ENCODE measurements at regions not wholly inside any gene's neighbourhood (a gene's known extent, or its start where the extent isn't known, plus 50 kb on each side); places are given as distances from the start of the nearest gene placed in this dataset.

DNA sequence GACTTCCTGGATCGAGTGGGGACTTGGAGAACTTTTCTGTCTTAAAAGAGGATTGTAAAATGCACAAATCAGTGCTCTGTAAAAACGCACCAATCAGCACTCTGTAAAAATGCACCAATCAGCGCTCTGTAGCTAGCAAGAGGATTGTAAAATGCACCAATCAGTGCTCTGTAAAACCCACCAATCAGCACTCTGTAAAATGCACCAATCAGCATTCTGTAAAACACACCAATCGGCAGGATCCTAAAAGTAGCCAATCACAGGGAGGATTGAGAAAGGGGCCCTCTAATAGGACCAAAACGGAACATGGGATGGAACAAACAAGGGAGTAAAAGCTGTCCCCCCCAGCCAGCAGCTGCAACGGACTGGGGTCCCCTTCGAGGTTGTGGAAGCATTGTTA is 587.4 kb upstream of the ALCAM start:
- TF ChIP-seq, protein P1, sequence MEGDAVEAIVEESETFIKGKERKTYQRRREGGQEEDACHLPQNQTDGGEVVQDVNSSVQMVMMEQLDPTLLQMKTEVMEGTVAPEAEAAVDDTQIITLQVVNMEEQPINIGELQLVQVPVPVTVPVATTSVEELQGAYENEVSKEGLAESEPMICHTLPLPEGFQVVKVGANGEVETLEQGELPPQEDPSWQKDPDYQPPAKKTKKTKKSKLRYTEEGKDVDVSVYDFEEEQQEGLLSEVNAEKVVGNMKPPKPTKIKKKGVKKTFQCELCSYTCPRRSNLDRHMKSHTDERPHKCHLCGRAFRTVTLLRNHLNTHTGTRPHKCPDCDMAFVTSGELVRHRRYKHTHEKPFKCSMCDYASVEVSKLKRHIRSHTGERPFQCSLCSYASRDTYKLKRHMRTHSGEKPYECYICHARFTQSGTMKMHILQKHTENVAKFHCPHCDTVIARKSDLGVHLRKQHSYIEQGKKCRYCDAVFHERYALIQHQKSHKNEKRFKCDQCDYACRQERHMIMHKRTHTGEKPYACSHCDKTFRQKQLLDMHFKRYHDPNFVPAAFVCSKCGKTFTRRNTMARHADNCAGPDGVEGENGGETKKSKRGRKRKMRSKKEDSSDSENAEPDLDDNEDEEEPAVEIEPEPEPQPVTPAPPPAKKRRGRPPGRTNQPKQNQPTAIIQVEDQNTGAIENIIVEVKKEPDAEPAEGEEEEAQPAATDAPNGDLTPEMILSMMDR (IDR thresholded peaks at IDR 0.05) = no peak
- TF ChIP-seq POLR2A (IDR thresholded peaks at IDR 0.05) = no peak
